SJSA1 (cell line): ENCODE measurements at regions not wholly inside any gene's neighbourhood (a gene's known extent, or its start where the extent isn't known, plus 50 kb on each side); places are given as distances from the start of the nearest gene placed in this dataset.

Source experiments
- DNase-seq, 2 experiments: peaks; one replicate each; pipeline ENCODE4 v3.0.0-alpha.2; 2015 to 2020; ENCODE audit warnings: low spot score in 2 of 2, low read depth in 1 of 2
- H3K27ac ChIP-seq: fragments of 250-450 bp; sonication (Bioruptor Pico); 2 replicates; pipeline ENCODE4 v1.5.1; 2020; ENCODE audit warnings: mild to moderate bottlenecking, moderate library complexity
- H3K27me3 ChIP-seq: fragments of 250-450 bp; sonication (Bioruptor Pico); replicated peaks from 2 replicates; pipeline ENCODE4 v1.5.1; 2020; ENCODE audit warnings: mild to moderate bottlenecking, moderate library complexity
- H3K36me3 ChIP-seq: fragments of 250-450 bp; sonication (Bioruptor Pico); 2 replicates; pipeline ENCODE4 v1.5.1; 2020; ENCODE audit warnings: mild to moderate bottlenecking
- H3K4me1 ChIP-seq: fragments of 250-450 bp; sonication (Bioruptor Pico); replicated peaks from 2 replicates; pipeline ENCODE4 v1.6.1; 2021; ENCODE audit warnings: mild to moderate bottlenecking
- H3K4me3 ChIP-seq: fragments of 250-450 bp; sonication (Bioruptor Pico); 2 replicates; pipeline ENCODE4 v1.5.1; 2020; ENCODE audit warnings: mild to moderate bottlenecking
- H3K9me3 ChIP-seq: fragments of 250-450 bp; sonication (Bioruptor Pico); replicated peaks from 2 replicates; pipeline ENCODE4 v1.5.1; 2020; ENCODE audit warnings: mild to moderate bottlenecking

- DNase-seq: no peak
- H3K9me3 ChIP-seq: 0 out of 2 replicates have a peak, but pooled peaks cover 2% of the 10 kb centered on the region
- no peaks in the 10 kb centered on the region for H3K27me3 ChIP-seq
- H3K27ac ChIP-seq: no peak overlapping the region
- no peak overlapping the region for H3K4me3 ChIP-seq
- H3K4me1 ChIP-seq: peaks cover 21% of the 10 kb centered on the region
- H3K36me3 ChIP-seq: no peaks in the 10 kb centered on the region
Measured at GRCh38 chr3:156760333-156760732, 65.8 kb upstream of the LEKR1 start.

- Histone ChIP-seq H3K4me1 (peaks cover 23% of the 10 kb centered on the region), H3K4me3 (no peak overlapping the region), H3K36me3 (no peaks in the 10 kb centered on the region), H3K9me3 (0 out of 2 replicates have a peak, but pooled peaks cover 2% of the 10 kb centered on the region), H3K27me3 (no peaks in the 10 kb centered on the region), H3K27ac (no peak overlapping the region)
- DNase-seq: no peak
Measured at GRCh38 chr3:156761007-156761406, 65.1 kb upstream of the LEKR1 start.

- no peak for DNase-seq
- Histone ChIP-seq H3K36me3 (no peaks in the 10 kb centered on the region), H3K4me3 (no peak overlapping the region), H3K27me3 (no peaks in the 10 kb centered on the region), H3K4me1 (peaks cover 23% of the 10 kb centered on the region), H3K9me3 (0 out of 2 replicates have a peak, but pooled peaks cover 2% of the 10 kb centered on the region), H3K27ac (no peak overlapping the region)
Measured at GRCh38 chr3:156761713-156762451, 64.3 kb upstream of the LEKR1 start.

- Histone ChIP-seq H3K27ac (no peak overlapping the region), H3K27me3 (no peaks in the 10 kb centered on the region), H3K36me3 (no peaks in the 10 kb centered on the region), H3K9me3 (0 out of 2 replicates have a peak, but pooled peaks cover 2% of the 10 kb centered on the region), H3K4me3 (no peak overlapping the region), H3K4me1 (peaks cover 23% of the 10 kb centered on the region)
- DNase-seq: no peak
Measured at GRCh38 chr3:156762631-156763185, 63.4 kb upstream of the LEKR1 start.

GRCh38 chr3:156763386-156763785 is 62.8 kb upstream of the LEKR1 start:
- Histone ChIP-seq H3K4me1 (peaks cover 23% of the 10 kb centered on the region), H3K36me3 (no peaks in the 10 kb centered on the region), H3K4me3 (no peak overlapping the region), H3K27ac (no peak overlapping the region), H3K27me3 (no peaks in the 10 kb centered on the region), H3K9me3 (0 out of 2 replicates have a peak, but pooled peaks cover 2% of the 10 kb centered on the region)
- no peak for DNase-seq

GRCh38 chr3:156763931-156764720 is 62.0 kb upstream of the LEKR1 start:
- H3K4me1 ChIP-seq: peaks cover 23% of the 10 kb centered on the region
- 0 out of 2 replicates have a peak, but pooled peaks cover 2% of the 10 kb centered on the region for H3K9me3 ChIP-seq
- DNase-seq: no peak
- no peaks in the 10 kb centered on the region for H3K27me3 ChIP-seq
- no peaks in the 10 kb centered on the region for H3K36me3 ChIP-seq
- no peak overlapping the region for H3K4me3 ChIP-seq
- H3K27ac ChIP-seq: peak overlapping the region; percentile 49

GRCh38 chr3:156764751-156765150 is 61.4 kb upstream of the LEKR1 start:
- Histone ChIP-seq H3K27ac (peak overlapping the region; percentile 49), H3K27me3 (no peaks in the 10 kb centered on the region), H3K9me3 (0 out of 2 replicates have a peak, but pooled peaks cover 2% of the 10 kb centered on the region), H3K4me1 (peaks cover 23% of the 10 kb centered on the region), H3K4me3 (no peak overlapping the region), H3K36me3 (no peaks in the 10 kb centered on the region)
- DNase-seq: peak in 1 of 2 experiments; percentile 30

GRCh38 chr3:156768390-156768789 is 57.8 kb upstream of the LEKR1 start:
- Histone ChIP-seq H3K9me3 (0 out of 2 replicates have a peak, but pooled peaks cover 2% of the 10 kb centered on the region), H3K27me3 (no peaks in the 10 kb centered on the region), H3K4me3 (no peak overlapping the region), H3K4me1 (peaks cover 22% of the 10 kb centered on the region), H3K36me3 (no peaks in the 10 kb centered on the region), H3K27ac (no peak overlapping the region)
- DNase-seq: no peak

GRCh38 chr3:156769721-156770654 is 56.2 kb upstream of the LEKR1 start:
- H3K4me3 ChIP-seq: no peak overlapping the region
- H3K27me3 ChIP-seq: no peaks in the 10 kb centered on the region
- no peaks in the 10 kb centered on the region for H3K36me3 ChIP-seq
- no peak for DNase-seq
- H3K4me1 ChIP-seq: peaks cover 11% of the 10 kb centered on the region
- 0 out of 2 replicates have a peak, but pooled peaks cover 2% of the 10 kb centered on the region for H3K9me3 ChIP-seq
- no peak overlapping the region for H3K27ac ChIP-seq

GRCh38 chr3:156770699-156771414 is 55.3 kb upstream of the LEKR1 start:
- no peaks in the 10 kb centered on the region for H3K27me3 ChIP-seq
- no peak overlapping the region for H3K27ac ChIP-seq
- no peaks in the 10 kb centered on the region for H3K9me3 ChIP-seq
- H3K36me3 ChIP-seq: no peaks in the 10 kb centered on the region
- peaks cover 7% of the 10 kb centered on the region for H3K4me1 ChIP-seq
- no peak overlapping the region for H3K4me3 ChIP-seq
- DNase-seq: no peak

- no peak for DNase-seq
- H3K27ac ChIP-seq: no peak overlapping the region
- H3K36me3 ChIP-seq: no peaks in the 10 kb centered on the region
- peaks cover 7% of the 10 kb centered on the region for H3K4me1 ChIP-seq
- H3K9me3 ChIP-seq: no peaks in the 10 kb centered on the region
- no peak overlapping the region for H3K4me3 ChIP-seq
- no peaks in the 10 kb centered on the region for H3K27me3 ChIP-seq
Measured at GRCh38 chr3:156772588-156773206, 53.5 kb upstream of the LEKR1 start.

- H3K27me3 ChIP-seq: no peaks in the 10 kb centered on the region
- H3K27ac ChIP-seq: no peak overlapping the region
- H3K9me3 ChIP-seq: no peaks in the 10 kb centered on the region
- DNase-seq: no peak
- no peak overlapping the region for H3K4me3 ChIP-seq
- H3K36me3 ChIP-seq: no peaks in the 10 kb centered on the region
- H3K4me1 ChIP-seq: peaks cover 10% of the 10 kb centered on the region
Measured at GRCh38 chr3:156776031-156776430, 50.1 kb upstream of the LEKR1 start.
